BLaER1 (cell line): ENCODE measurements at regions not wholly inside any gene's neighbourhood (a gene's known extent, or its start where the extent isn't known, plus 50 kb on each side); places are given as distances from the start of the nearest gene placed in this dataset.

ENCODE experiments used
- H3K27ac ChIP-seq: shearing (Covaris generic); formaldehyde crosslinking; 2 replicates; pipeline ENCODE4 v1.8.1; 2022
- H3K27me3 ChIP-seq: shearing (Covaris generic); formaldehyde crosslinking; 2 replicates; pipeline ENCODE4 v1.8.1; 2022
- H3K36me3 ChIP-seq: shearing (Covaris generic); formaldehyde crosslinking; 2 replicates; pipeline ENCODE4 v1.8.1; 2022
- H3K4me1 ChIP-seq: shearing (Covaris generic); formaldehyde crosslinking; 2 replicates; pipeline ENCODE4 v1.8.1; 2022
- H3K4me2 ChIP-seq: shearing (Covaris generic); formaldehyde crosslinking; 2 replicates; pipeline ENCODE4 v1.8.1; 2022
- H3K4me3 ChIP-seq: shearing (Covaris generic); formaldehyde crosslinking; 2 replicates; pipeline ENCODE4 v1.8.1; 2022
- H3K9ac ChIP-seq: shearing (Covaris generic); formaldehyde crosslinking; 2 replicates; pipeline ENCODE4 v1.8.1; 2022
- H3K9me3 ChIP-seq: shearing (Covaris generic); formaldehyde crosslinking; 2 replicates; pipeline ENCODE4 v1.8.1; 2022
- H4K20me1 ChIP-seq: shearing (Covaris generic); formaldehyde crosslinking; 2 replicates; pipeline ENCODE4 v1.8.1; 2022
- Cebpa-rat ChIP-seq: shearing (Covaris generic); IDR thresholded peaks from 2 replicates; pipeline ENCODE4 v1.8.1; 2022

DNA sequence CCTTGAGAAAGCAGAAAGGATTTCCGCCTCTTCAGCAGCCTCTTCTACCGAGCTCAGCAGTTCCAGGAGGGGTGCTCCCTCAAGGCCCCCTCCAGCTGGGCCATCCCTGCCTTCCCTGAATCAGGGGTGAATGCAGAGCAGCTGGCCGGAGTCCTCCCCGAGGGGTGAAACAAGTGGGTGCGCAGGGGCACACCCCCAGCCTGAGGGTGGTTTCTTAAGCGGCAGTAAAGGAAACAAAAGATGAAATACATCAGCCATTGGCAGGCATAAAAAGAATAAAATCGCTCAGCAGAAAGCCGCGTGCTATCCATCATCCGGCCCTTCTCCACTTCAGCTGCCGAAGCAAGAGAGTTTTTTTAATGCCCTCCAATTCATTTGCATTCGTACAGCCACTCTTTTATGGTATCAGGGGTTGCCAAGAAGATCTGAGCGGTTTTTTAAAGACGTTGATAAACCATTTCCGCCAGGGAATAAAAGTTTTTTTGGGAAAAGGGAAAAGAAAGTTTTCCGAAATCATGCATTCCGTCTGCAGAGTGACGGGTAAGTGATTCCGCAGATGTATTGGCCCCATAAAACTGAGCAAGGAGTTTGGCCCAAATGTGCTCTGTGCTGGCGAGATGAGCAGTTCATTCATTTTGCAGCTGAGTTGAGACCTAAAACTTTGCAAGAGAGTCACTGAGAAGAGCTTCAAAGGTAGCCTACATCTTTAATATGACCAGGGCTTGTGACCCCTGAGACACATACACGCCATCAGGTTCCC is 73.7 kb upstream of the ZC3H12A start:
- no peaks in the 10 kb centered on the region for H3K9me3 ChIP-seq
- H3K9ac ChIP-seq: no peak overlapping the region
- no peak overlapping the region for H3K4me2 ChIP-seq
- no peak for TF ChIP-seq Cebpa-rat
- H3K27me3 ChIP-seq: no peaks in the 10 kb centered on the region
- H3K36me3 ChIP-seq: no peaks in the 10 kb centered on the region
- H3K27ac ChIP-seq: no peak overlapping the region
- H3K4me3 ChIP-seq: no peak overlapping the region
- H4K20me1 ChIP-seq: no peaks in the 10 kb centered on the region
- H3K4me1 ChIP-seq: no peaks in the 10 kb centered on the region

DNA sequence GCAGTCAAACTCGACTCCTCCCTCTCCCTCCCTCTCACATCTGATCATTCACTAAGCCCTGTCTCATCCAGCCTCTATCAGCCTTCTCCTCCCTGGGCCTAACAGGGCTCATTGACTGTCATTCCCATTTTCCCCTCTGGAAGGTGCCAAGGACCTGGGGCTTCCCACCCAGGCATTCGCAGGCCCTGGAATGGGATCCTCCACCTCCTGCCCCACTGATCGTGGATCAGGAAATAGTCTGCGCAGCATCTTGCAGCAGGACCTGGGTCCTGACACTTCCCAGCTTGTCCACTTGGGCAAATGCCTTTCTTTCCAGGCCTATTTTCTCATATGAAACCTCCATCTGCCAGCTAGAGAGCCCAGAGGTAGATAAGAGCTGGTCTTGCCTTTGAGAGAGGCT is 71.2 kb upstream of the ZC3H12A start:
- no peak for TF ChIP-seq Cebpa-rat
- H3K4me2 ChIP-seq: no peak overlapping the region
- H3K36me3 ChIP-seq: no peaks in the 10 kb centered on the region
- no peaks in the 10 kb centered on the region for H3K9me3 ChIP-seq
- H3K4me1 ChIP-seq: no peaks in the 10 kb centered on the region
- H3K4me3 ChIP-seq: no peak overlapping the region
- no peak overlapping the region for H3K27ac ChIP-seq
- H4K20me1 ChIP-seq: no peaks in the 10 kb centered on the region
- H3K27me3 ChIP-seq: no peaks in the 10 kb centered on the region
- no peak overlapping the region for H3K9ac ChIP-seq

DNA sequence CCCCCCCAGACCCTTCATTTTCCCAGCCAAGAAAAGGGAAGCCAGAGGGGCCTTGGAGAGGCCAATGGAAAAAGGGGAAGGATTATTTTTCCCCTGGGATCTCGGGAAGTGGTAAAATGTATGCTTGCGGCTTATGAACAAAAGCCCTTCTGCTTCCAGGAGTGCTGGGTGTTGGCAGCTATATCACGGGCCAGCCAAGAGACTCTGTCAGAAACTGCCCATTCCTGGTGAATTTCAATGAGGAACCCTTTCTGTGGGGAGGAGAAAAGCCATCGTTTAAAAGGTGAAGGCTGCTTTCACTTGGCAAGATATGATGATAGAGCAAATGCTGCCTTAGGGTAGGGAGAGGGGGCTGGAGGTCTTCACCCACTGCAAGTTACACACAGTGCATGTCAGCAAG is 69.7 kb upstream of the ZC3H12A start:
- Histone ChIP-seq H3K4me2 (no peak overlapping the region), H3K9ac (no peak overlapping the region)

DNA sequence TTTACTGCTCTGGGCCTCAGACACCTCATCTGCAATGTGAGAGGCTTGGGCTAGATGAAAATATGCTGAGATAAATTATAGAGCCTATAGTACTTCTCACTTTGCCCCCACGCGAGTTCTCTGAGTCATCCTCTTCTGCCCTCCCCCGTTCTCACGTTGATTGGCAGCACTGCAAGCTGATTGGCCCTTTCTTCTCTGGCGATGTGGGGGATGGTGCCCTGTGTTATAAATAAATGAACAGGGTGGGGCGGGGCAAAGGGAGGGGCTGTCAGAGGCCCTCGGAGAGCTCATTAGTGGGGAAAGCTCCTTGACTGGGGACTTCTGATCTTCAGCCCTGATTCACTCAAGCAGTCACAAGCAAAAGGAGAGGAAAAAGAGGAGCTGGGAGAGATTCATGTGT is 64.3 kb upstream of the ZC3H12A start:
- H4K20me1 ChIP-seq: no peaks in the 10 kb centered on the region; the same call in 1 of the 2 replicates
- H3K4me3 ChIP-seq: no peak overlapping the region
- no peak overlapping the region for H3K9ac ChIP-seq
- no peaks in the 10 kb centered on the region for H3K36me3 ChIP-seq
- no peaks in the 10 kb centered on the region for H3K27me3 ChIP-seq
- H3K4me2 ChIP-seq: no peak overlapping the region
- peaks cover 4% of the 10 kb centered on the region for H3K9me3 ChIP-seq
- TF ChIP-seq Cebpa-rat: no peak
- H3K4me1 ChIP-seq: no peaks in the 10 kb centered on the region
- H3K27ac ChIP-seq: no peak overlapping the region

More for the DNA sequence above, 69.7 kb upstream of the ZC3H12A start:
- Histone ChIP-seq H3K9me3 (no peaks in the 10 kb centered on the region), H3K27ac (no peak overlapping the region), H3K4me1 (no peaks in the 10 kb centered on the region), H3K27me3 (no peaks in the 10 kb centered on the region), H3K36me3 (no peaks in the 10 kb centered on the region), H4K20me1 (no peaks in the 10 kb centered on the region), H3K4me3 (no peak overlapping the region)
- no peak for TF ChIP-seq Cebpa-rat

DNA sequence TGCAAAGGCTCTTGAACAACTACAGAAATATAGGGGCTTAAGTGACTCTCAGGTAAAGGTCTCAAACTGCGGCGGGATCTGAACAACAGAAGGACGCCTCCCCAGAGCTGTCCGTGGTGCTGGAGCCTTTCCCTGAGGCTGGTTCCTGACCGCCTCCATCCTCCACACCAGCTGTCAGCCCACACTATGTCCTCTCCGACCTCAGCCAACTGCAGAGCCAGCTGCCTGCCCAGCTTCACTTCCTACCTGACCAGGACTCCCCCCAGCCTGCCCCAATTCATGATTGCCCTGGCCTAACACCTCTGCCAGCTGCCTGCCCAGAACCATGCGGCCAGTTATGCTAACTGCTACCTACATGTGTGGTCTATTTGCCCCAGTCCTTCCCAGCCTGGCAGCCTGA is 63.6 kb upstream of the ZC3H12A start:
- Histone ChIP-seq H4K20me1 (no peaks in the 10 kb centered on the region; the same call in 1 of the 2 replicates), H3K4me1 (no peaks in the 10 kb centered on the region), H3K9me3 (peaks cover 11% of the 10 kb centered on the region), H3K27ac (no peak overlapping the region), H3K4me2 (no peak overlapping the region), H3K4me3 (no peak overlapping the region), H3K27me3 (no peaks in the 10 kb centered on the region), H3K9ac (no peak overlapping the region), H3K36me3 (no peaks in the 10 kb centered on the region)
- no peak for TF ChIP-seq Cebpa-rat

DNA sequence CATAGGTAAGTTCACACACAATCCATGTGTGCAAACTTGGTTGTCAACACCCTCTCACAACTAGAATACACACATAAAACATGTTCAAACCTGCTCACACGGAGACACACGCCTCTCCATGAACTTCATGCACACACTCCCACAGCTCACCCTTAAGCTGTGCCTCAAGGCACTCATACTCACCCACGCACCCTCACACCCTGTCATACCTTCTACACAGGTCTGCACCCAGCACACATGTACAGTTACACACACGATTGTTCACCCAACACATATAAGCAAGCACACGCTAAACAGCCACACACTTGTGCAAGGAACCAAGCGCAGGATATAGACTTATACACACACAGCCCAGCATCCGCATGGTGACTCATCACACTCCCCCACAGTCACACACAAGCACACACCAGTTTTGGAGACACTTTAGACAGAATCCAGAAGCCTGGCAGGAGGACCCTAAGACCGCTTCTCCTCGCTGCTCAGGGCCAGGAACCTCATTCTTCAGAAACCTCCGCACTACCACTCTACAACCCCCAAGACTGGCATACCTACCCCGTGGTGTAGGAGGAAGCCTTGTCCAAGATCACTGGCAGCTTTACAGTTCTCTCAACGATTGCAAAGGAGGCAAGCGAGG is 58.7 kb upstream of the ZC3H12A start:
- H3K9me3 ChIP-seq: peaks cover 14% of the 10 kb centered on the region
- no peak overlapping the region for H3K4me2 ChIP-seq
- H3K27ac ChIP-seq: no peak overlapping the region
- no peaks in the 10 kb centered on the region; the same call in 1 of the 2 replicates for H4K20me1 ChIP-seq
- H3K36me3 ChIP-seq: no peaks in the 10 kb centered on the region
- no peaks in the 10 kb centered on the region for H3K27me3 ChIP-seq
- H3K9ac ChIP-seq: no peak overlapping the region
- H3K4me3 ChIP-seq: no peak overlapping the region
- TF ChIP-seq Cebpa-rat: no peak
- no peaks in the 10 kb centered on the region for H3K4me1 ChIP-seq

DNA sequence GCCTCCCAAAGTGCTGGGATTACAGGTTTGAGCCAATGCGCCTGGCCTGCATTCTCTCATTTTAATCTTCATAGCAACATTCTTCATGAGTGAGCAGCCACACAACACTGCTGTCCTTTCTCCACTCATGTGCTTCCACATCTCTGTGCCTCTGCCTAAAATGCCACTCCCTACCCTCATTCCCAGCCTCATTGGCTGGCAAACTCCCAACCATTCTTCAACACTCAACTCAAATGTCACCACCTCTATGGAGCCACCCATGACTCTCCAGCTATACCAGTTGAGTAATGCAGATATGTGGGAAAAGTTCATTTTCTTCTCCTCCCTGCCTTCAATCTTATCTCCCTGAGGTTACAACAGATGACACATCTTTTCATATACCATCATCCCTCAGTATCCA is 53.9 kb upstream of the ZC3H12A start:
- Histone ChIP-seq H3K9me3 (peaks cover 7% of the 10 kb centered on the region), H3K4me1 (no peaks in the 10 kb centered on the region), H3K27ac (no peak overlapping the region), H3K9ac (no peak overlapping the region), H3K4me2 (no peak overlapping the region), H4K20me1 (no peaks in the 10 kb centered on the region), H3K27me3 (no peaks in the 10 kb centered on the region), H3K4me3 (no peak overlapping the region), H3K36me3 (no peaks in the 10 kb centered on the region)
- no peak for TF ChIP-seq Cebpa-rat

DNA sequence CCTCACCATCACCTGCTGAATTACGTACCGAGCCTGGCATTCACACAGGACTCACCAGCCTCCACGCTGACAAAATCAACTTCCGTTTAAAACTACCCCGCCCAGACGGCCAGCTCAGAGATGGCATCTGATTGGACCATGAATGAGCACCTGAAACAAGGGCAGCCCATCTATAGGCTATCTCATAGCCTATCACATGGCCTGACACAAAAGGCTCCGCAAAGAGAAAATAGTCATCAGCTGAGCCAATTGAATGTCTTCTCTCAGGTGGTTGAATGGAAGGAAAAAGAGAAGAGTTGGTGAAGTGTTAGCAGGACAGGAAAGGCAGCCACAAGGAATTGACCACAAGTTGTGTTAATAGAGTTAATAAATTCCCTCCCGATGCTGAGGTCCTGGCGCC is 50.6 kb upstream of the ZC3H12A start:
- Histone ChIP-seq H3K27me3 (no peaks in the 10 kb centered on the region), H3K9me3 (no peaks in the 10 kb centered on the region), H3K27ac (no peak overlapping the region), H3K9ac (no peak overlapping the region), H3K36me3 (no peaks in the 10 kb centered on the region), H3K4me1 (no peaks in the 10 kb centered on the region), H3K4me2 (no peak overlapping the region), H4K20me1 (no peaks in the 10 kb centered on the region), H3K4me3 (no peak overlapping the region)
- TF ChIP-seq Cebpa-rat: no peak

DNA sequence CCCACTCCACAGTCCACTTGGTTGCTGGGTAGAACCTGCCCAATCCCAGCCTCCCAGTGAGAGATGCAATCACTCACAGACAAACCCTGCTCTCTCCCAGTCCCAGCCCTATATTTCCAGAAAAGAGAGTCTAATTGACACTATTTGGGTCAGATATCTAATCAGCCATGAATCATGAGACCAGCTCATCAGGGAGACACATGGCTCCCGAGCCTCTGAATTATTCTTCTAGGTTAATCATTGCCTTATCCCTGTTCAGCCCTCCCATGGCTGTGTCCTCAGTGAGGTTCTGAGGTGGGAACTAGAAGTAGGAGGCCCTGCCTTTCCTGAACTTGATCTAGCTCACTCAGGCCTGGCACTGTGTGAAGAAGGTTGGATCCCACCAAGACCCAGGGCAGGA is 49.9 kb upstream of the ZC3H12A start:
- TF ChIP-seq Cebpa-rat: no peak
- Histone ChIP-seq H3K27me3 (no peaks in the 10 kb centered on the region), H3K27ac (no peak overlapping the region), H3K9ac (no peak overlapping the region), H3K4me2 (no peak overlapping the region), H4K20me1 (no peaks in the 10 kb centered on the region), H3K36me3 (no peaks in the 10 kb centered on the region), H3K4me3 (no peak overlapping the region), H3K4me1 (no peaks in the 10 kb centered on the region), H3K9me3 (no peaks in the 10 kb centered on the region)
